CD14-positive monocyte (primary cell): ENCODE measurements at regions not wholly inside any gene's neighbourhood (a gene's known extent, or its start where the extent isn't known, plus 50 kb on each side); places are given as distances from the start of the nearest gene placed in this dataset.

Experiments
- DNase-seq, 3 donors: peaks; one replicate each; pipeline ENCODE4 v3.0.0-alpha.2; 2011 to 2022
- H2AFZ ChIP-seq: 2 replicates; pipeline ENCODE4 v1.6.0; 2012; ENCODE audit warnings: mild to moderate bottlenecking, low read depth, low read length, inconsistent platforms; ENCODE audit not compliant: insufficient read depth, poor library complexity, severe bottlenecking
- H3K27ac ChIP-seq, 2 donors: 1 replicate in 1 of 2; 2 replicates in 1 of 2; pipeline ENCODE4 v1.5.1; 2012 to 2013; ENCODE audit warnings: low read length in 2 of 2, control low read depth in 1 of 2, inconsistent platforms in 1 of 2, low read depth in 1 of 2, mild to moderate bottlenecking in 1 of 2
- H3K27me3 ChIP-seq, 2 donors: one replicate each; pipeline versions ENCODE4 v1.6.0 to v1.6.1; 2011 to 2013; ENCODE audit warnings: low read length in 2 of 2; ENCODE audit not compliant: control insufficient read depth in 2 of 2, insufficient read depth in 2 of 2
- H3K36me3 ChIP-seq, 2 donors: replicated peaks in 1 of 2; 1 replicate in 1 of 2; 2 replicates in 1 of 2; pipeline versions ENCODE4 v1.5.1 to v1.6.1; 2012 to 2013; ENCODE audit warnings: low read length in 2 of 2, control low read depth in 1 of 2, inconsistent platforms in 1 of 2, mild to moderate bottlenecking in 1 of 2; ENCODE audit not compliant: insufficient read depth in 2 of 2, control insufficient read depth in 1 of 2
- H3K4me1 ChIP-seq, 2 donors: 1 replicate in 1 of 2; 2 replicates in 1 of 2; pipeline versions ENCODE4 v1.5.1 to v1.6.1; 2012 to 2013; ENCODE audit warnings: low read length in 2 of 2, control low read depth in 1 of 2, inconsistent platforms in 1 of 2, mild to moderate bottlenecking in 1 of 2, moderate library complexity in 1 of 2; ENCODE audit not compliant: insufficient read depth in 2 of 2, control insufficient read depth in 1 of 2
- H3K4me2 ChIP-seq: replicated peaks from 2 replicates; pipeline ENCODE3; 2012; ENCODE audit warnings: low read length, moderate library complexity, mild to moderate bottlenecking; ENCODE audit not compliant: poor library complexity, severe bottlenecking; ENCODE audit errors: extremely low read depth
- H3K4me3 ChIP-seq, 3 experiments: fragments of 200-600 bp in 1 of 3; sonication (generic) in 1 of 3; replicated peaks in 1 of 3; 1 replicate in 2 of 3; 2 replicates in 1 of 3; pipeline ENCODE4 v1.5.1; 2011 to 2013; ENCODE audit warnings: low read length in 3 of 3, mild to moderate bottlenecking in 3 of 3, control low read depth in 2 of 3, low read depth in 2 of 3, inconsistent platforms in 1 of 3, moderate library complexity in 1 of 3
- H3K79me2 ChIP-seq: 2 replicates; pipeline ENCODE4 v1.6.0; 2012; ENCODE audit warnings: mild to moderate bottlenecking, control low read depth, inconsistent platforms, low read length, moderate library complexity; ENCODE audit not compliant: insufficient read depth
- H3K9ac ChIP-seq: 2 replicates; pipeline ENCODE4 v1.6.0; 2017; ENCODE audit warnings: low read length, mild to moderate bottlenecking; ENCODE audit not compliant: insufficient read depth, poor library complexity, severe bottlenecking
- H3K9me3 ChIP-seq, 2 donors: replicated peaks in 1 of 2; 1 replicate in 1 of 2; 2 replicates in 1 of 2; pipeline versions ENCODE4 v1.5.1 to v1.6.1; 2012 to 2013; ENCODE audit warnings: low read length in 2 of 2, control low read depth in 1 of 2; ENCODE audit not compliant: control insufficient read depth in 1 of 2, insufficient read depth in 1 of 2
- H4K20me1 ChIP-seq: 2 replicates; pipeline ENCODE4 v1.6.0; 2012; ENCODE audit warnings: mild to moderate bottlenecking, low read length, control low read depth, moderate library complexity; ENCODE audit not compliant: insufficient read depth
- H3K27ac Mint-ChIP-seq, 7 donors: one replicate each; pipeline ENCODE4 v1.8.0; 2020; ENCODE audit warnings: mild to moderate bottlenecking in 7 of 7, mixed read lengths in 7 of 7, moderate library complexity in 6 of 7, inconsistent platforms in 2 of 7
- H3K27me3 Mint-ChIP-seq, 3 donors: one replicate each; pipeline ENCODE4 v1.8.0; 2021 to 2022; ENCODE audit warnings: low read depth in 3 of 3, mild to moderate bottlenecking in 3 of 3, mixed read lengths in 3 of 3, moderate library complexity in 3 of 3, inconsistent platforms in 1 of 3
- H3K36me3 Mint-ChIP-seq, 2 donors: one replicate each; pipeline ENCODE4 v1.8.0; 2020; ENCODE audit warnings: mixed read lengths in 2 of 2, inconsistent platforms in 1 of 2, mild to moderate bottlenecking in 1 of 2
- H3K4me1 Mint-ChIP-seq: one replicate; pipeline ENCODE4 v1.8.0; 2020; ENCODE audit warnings: mild to moderate bottlenecking, mixed read lengths
- H3K4me3 Mint-ChIP-seq, 2 donors: one replicate each; pipeline ENCODE4 v1.8.0; 2020; ENCODE audit warnings: mild to moderate bottlenecking in 2 of 2, mixed read lengths in 2 of 2, moderate library complexity in 1 of 2
- H3K9me3 Mint-ChIP-seq, 7 donors: one replicate each; pipeline ENCODE4 v1.8.0; 2020 to 2022; ENCODE audit warnings: mixed read lengths in 7 of 7, mild to moderate bottlenecking in 6 of 7, moderate library complexity in 6 of 7, inconsistent platforms in 2 of 7
- CTCF ChIP-seq: fragments of 200-600 bp; IDR thresholded peaks from one replicate; pipeline ENCODE4 v1.8.0; 2022; ENCODE audit warnings: antibody characterized with exemption, mild to moderate bottlenecking
- WGBS: methylation state at CpG from one replicate; pipeline ENCODE4 v1.1.5; 2013; ENCODE audit warnings: missing lambda C conversion rate; ENCODE audit not compliant: insufficient coverage; 5-methylcytosine and 5-hydroxymethylcytosine counted together
- intact Hi-C, 2 donors: fragments of 100-400 bp; cut with micrococcal nuclease; formaldehyde crosslinking; loops; one replicate each; pipeline versions ENCODE4 v1.15.0 to v1.15.1; 2023

GRCh38 chr6:143594647-143595046, 83.1 kb upstream of the PHACTR2 start:
- Histone ChIP-seq H3K79me2 (peaks cover 5% of the 10 kb centered on the region), H3K4me1 (peaks cover 7 to 9% of the 10 kb centered on the region in 2 donors), H4K20me1 (peaks cover 5% of the 10 kb centered on the region), H3K9ac (no peak overlapping the region), H3K4me2 (no peak overlapping the region), H3K27me3 (no peaks in the 10 kb centered on the region), H2AFZ (no peak overlapping the region), H3K27ac (no peak overlapping the region), H3K9me3 (no peaks in the 10 kb centered on the region), H3K4me3 (no peak overlapping the region), H3K36me3 (peaks cover 0 to 9% of the 10 kb centered on the region in 2 donors)
- Mint-ChIP-seq H3K36me3 (peaks cover 3 to 5% of the 10 kb centered on the region in 2 donors), H3K4me3 (no peak overlapping the region), H3K27ac (no peak overlapping the region), H3K9me3 (peaks cover 2 to 7% (median 4%) of the 10 kb centered on the region in 7 donors), H3K4me1 (peaks cover 15% of the 10 kb centered on the region), H3K27me3 (no peaks in the 10 kb centered on the region)
- 100% methylated on average over 2 of the region's 4 CpGs for WGBS
- no peak for DNase-seq
- no peak for TF ChIP-seq CTCF
- intact Hi-C loops: no loop called here

- TF ChIP-seq CTCF: peak; percentile 43
- Histone ChIP-seq H3K27ac (no peak overlapping the region), H4K20me1 (peaks cover 5% of the 10 kb centered on the region), H3K4me1 (no peaks in the 10 kb centered on the region), H3K36me3 (peaks cover 0 to 9% of the 10 kb centered on the region in 2 donors), H3K9me3 (no peaks in the 10 kb centered on the region), H3K4me2 (no peak overlapping the region), H2AFZ (no peak overlapping the region), H3K79me2 (peaks cover 5% of the 10 kb centered on the region), H3K9ac (no peak overlapping the region), H3K27me3 (no peaks in the 10 kb centered on the region), H3K4me3 (no peak overlapping the region)
- WGBS: 95% methylated on average over 6 of the region's 6 CpGs
- intact Hi-C loops: no loop called here
- H3K4me1 Mint-ChIP-seq: peaks cover 2% of the 10 kb centered on the region
- DNase-seq: no peak
- H3K36me3 Mint-ChIP-seq: peaks cover 2 to 9% of the 10 kb centered on the region in 2 donors
- no peaks in the 10 kb centered on the region for H3K27me3 Mint-ChIP-seq
- peaks cover 2 to 7% (median 4%) of the 10 kb centered on the region in 7 donors for H3K9me3 Mint-ChIP-seq
- no peak overlapping the region for H3K27ac Mint-ChIP-seq
- H3K4me3 Mint-ChIP-seq: no peak overlapping the region
These were observed 80.8 kb upstream of the FUCA2 start for GRCh38 chr6:143592335-143592734.
